HG02571 (cell line): ENCODE measurements at regions not wholly inside any gene's neighbourhood (a gene's known extent, or its start where the extent isn't known, plus 50 kb on each side); places are given as distances from the start of the nearest gene placed in this dataset.
A peak's percentile ranks its signal among the peaks of the same experiment; 100 is the strongest.
"Not testable (repeated sequence)": the region's sequence is repeated elsewhere in the genome, so short reads cannot be mapped to it uniquely, and the experiment has no call there.

Source experiments
- ATAC-seq: cut with Tn5 transposase; IDR thresholded peaks from one replicate; pipeline ENCODE4 v1.9.1; 2021; ENCODE audit warnings: mild to moderate bottlenecking, moderate library complexity; ENCODE audit not compliant: unreplicated experiment

GRCh38 chr2:89855752-89856151 lies 1164.3 kb downstream of the RPIA start:
- not testable (repeated sequence) for ATAC-seq

GRCh38 chr2:89856305-89856704 lies 1164.8 kb downstream of the RPIA start:
- not testable (repeated sequence) for ATAC-seq

DNA sequence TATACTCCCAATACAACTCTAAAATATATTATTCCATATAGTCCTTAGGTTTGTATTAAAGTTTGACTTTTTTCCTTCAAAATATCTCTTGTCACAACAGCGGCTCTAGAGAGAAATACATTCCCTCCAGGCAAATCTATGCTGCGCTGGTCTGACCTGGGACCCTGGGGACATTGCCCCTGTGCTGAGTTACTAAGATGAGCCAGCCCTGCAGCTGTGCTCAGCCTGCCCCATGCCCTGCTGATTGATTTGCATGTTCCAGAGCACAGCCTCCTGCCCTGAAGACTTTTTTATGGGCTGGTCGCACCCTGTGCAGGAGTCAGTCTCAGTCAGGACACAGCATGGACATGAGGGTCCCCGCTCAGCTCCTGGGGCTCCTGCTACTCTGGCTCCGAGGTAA lies 1170.7 kb downstream of the RPIA start:
- ATAC-seq: not testable (repeated sequence)

DNA sequence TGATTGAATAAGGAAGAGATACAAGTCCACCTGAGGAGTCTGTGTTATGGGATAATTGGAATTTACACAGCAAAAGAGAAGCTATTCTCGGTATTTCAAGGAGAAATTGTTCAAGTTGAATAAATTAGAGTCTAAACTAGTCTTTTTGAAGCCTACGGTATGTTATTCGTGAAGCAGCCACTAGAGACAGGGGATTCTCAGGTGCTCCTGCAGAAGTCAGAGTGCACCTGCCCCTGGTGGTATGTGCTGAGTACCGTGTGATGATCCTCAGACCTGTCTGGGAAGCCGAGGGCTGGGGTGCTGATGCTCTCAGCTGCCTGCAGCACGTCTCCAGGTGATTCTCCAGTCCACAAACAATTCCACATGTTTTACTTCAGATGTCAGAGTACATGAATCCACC lies 1171.7 kb downstream of the RPIA start:
- ATAC-seq: not testable (repeated sequence)

- not testable (repeated sequence) for ATAC-seq
These were observed 1183.5 kb downstream of the RPIA start for GRCh38 chr2:89874810-89875595.

GRCh38 chr2:89876445-89876844 lies 1185.0 kb downstream of the RPIA start:
- not testable (repeated sequence) for ATAC-seq

GRCh38 chr2:89876878-89877277 lies 1185.4 kb downstream of the RPIA start:
- ATAC-seq: not testable (repeated sequence)

- ATAC-seq: peak; percentile 60
These were observed 1191.4 kb downstream of the RPIA start for GRCh38 chr2:89882880-89883279.

GRCh38 chr2:89883624-89884023 lies 1192.2 kb downstream of the RPIA start:
- not testable (repeated sequence) for ATAC-seq

DNA sequence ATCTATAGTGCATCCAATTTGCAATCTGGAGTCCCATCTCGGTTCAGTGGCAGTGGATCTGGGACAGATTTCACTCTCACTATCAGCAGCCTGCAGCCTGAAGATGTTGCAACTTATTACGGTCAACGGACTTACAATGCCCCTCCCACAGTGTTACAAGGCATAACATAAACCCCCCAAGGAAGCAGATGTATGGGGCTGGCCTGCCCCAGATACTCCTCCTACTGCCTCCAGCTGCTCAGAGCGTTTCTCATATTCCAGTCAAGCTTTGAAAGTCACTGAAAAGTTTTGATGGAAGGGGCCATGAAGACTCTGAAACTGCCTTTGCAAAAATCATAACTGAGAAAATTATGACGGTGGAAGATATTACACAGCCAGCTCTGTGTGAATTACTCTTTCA lies 1193.6 kb downstream of the RPIA start:
- ATAC-seq: not testable (repeated sequence)

GRCh38 chr2:89888693-89889092 lies 1197.2 kb downstream of the RPIA start:
- ATAC-seq: not testable (repeated sequence)

DNA sequence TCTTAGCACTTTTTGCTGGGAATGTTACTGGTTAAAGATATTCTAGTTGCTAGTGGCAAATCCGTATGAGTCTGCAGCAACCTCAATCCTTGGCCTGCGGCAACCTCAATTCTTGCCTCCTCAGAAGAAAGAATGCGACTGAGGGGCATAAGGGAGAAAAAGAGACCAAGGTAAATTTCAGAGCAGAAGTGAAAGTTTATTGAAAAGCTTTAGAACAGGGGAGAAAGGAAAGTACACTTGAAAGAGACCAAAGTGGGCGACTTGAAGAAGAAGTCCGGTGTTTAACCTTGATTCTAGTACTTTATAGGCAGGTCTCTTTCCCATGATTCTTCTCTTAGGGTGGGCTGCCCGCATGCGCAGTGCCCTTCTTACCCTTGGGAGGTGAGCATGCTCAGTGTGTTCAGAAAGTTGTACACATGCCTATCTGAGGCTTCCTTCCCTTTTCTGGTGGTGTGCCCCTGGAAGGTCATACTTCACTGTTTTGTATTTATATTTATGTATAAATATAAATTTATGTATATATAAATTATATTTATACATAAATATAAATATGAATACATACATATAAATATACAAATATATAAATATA lies 1198.8 kb downstream of the RPIA start:
- ATAC-seq: not testable (repeated sequence)

GRCh38 chr2:89894988-89895387 lies 1203.5 kb downstream of the RPIA start:
- ATAC-seq: not testable (repeated sequence)

- not testable (repeated sequence) for ATAC-seq
These were observed 1204.2 kb downstream of the RPIA start for GRCh38 chr2:89895629-89896028.

GRCh38 chr2:89927018-89927417 lies 1235.5 kb downstream of the RPIA start:
- ATAC-seq: not testable (repeated sequence)

GRCh38 chr2:89935436-89935835 lies 1244.0 kb downstream of the RPIA start:
- not testable (repeated sequence) for ATAC-seq

DNA sequence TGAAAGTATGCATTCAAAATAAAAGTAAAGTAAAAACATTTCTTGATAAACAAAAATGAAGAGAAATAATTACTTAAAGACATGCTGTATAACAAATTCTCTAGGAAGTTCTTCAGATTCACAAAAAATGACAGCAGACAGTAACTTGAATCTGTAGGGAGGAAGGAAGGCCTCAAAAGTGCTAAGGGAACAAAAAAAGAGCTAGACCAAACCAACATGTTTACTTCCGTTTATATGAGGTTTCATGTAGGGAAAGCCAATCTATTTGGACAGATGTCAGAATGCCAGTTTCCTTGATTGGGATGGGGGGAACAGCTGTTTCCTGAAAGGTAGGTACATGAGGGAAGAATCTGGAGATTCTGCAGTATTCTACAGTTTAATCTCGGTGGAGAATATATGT lies 1244.5 kb downstream of the RPIA start:
- ATAC-seq: not testable (repeated sequence)

GRCh38 chr2:89936559-89936958 lies 1245.1 kb downstream of the RPIA start:
- ATAC-seq: not testable (repeated sequence)

DNA sequence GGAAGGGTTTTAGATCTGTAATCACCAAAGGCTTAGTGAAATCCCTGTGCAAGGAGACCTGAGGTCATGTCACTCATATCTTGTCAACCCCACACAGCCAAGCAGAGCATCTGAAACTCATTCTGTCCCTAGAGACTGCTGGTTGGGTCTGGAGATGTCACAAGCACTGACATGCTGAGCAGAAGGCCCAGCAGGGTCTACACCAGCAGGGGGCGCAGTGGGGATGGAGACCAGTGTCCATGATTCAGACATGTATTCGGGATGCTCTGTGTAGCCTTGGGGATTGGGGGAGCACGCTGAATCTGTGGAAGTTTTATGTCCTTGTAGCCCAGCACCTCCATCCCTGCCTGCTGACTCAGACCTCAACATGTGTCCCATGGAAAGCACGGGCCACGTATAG lies 1247.3 kb downstream of the RPIA start:
- ATAC-seq: peak; percentile 94

GRCh38 chr2:89944267-89944666 lies 1252.8 kb downstream of the RPIA start:
- not testable (repeated sequence) for ATAC-seq

GRCh38 chr2:89945004-89945616 lies 1253.6 kb downstream of the RPIA start:
- ATAC-seq: not testable (repeated sequence)
